Suppressor macrophage (primary cell): ENCODE measurements at regions not wholly inside any gene's neighbourhood (a gene's known extent, or its start where the extent isn't known, plus 50 kb on each side); places are given as distances from the start of the nearest gene placed in this dataset.
A peak's percentile ranks its signal among the peaks of the same experiment; 100 is the strongest.
"Not testable (repeated sequence)": the region's sequence is repeated elsewhere in the genome, so short reads cannot be mapped to it uniquely, and the experiment has no call there.

ENCODE experiments used
- DNase-seq, 4 experiments: peaks; one replicate each; pipeline ENCODE4 v3.0.0-alpha.2; 2020 to 2022

- DNase-seq: no peak
Observed at GRCh38 chr12:91785655-91786498, 359.8 kb downstream of the BTG1 start.

- no peak for DNase-seq
Observed at GRCh38 chr12:91781114-91781513, 364.5 kb downstream of the BTG1 start.

- peak; percentile 61 to 88 (median 72) for DNase-seq
Observed at GRCh38 chr12:91778938-91779400, 366.7 kb downstream of the BTG1 start.

- DNase-seq: peak; percentile 23 to 62 (median 48)
Observed at GRCh38 chr12:91778091-91778832, 367.4 kb downstream of the BTG1 start.

GRCh38 chr12:91777268-91777992, 368.2 kb downstream of the BTG1 start:
- no peak for DNase-seq

- DNase-seq: no peak
Observed at GRCh38 chr12:91774434-91774921, 371.2 kb downstream of the BTG1 start.

GRCh38 chr12:91773749-91774429, 371.8 kb downstream of the BTG1 start:
- DNase-seq: no peak

GRCh38 chr12:91772411-91772810, 373.2 kb downstream of the BTG1 start:
- DNase-seq: no peak

- no peak for DNase-seq
Observed at GRCh38 chr12:91769736-91770135, 375.9 kb downstream of the BTG1 start.

- DNase-seq: no peak
Observed at GRCh38 chr12:91767237-91767636, 378.4 kb downstream of the BTG1 start.

- no peak for DNase-seq
Observed at GRCh38 chr12:91766454-91766853, 379.2 kb downstream of the BTG1 start.

GRCh38 chr12:91763654-91764370, 381.8 kb downstream of the BTG1 start:
- no peak for DNase-seq

- DNase-seq: no peak
Observed at GRCh38 chr12:91753649-91754048, 392.0 kb downstream of the BTG1 start.

- peak in 2 of 4 experiments; percentile 1 to 2 for DNase-seq
Observed at GRCh38 chr12:91746976-91747375, 398.7 kb downstream of the BTG1 start.

- DNase-seq: no peak
Observed at GRCh38 chr12:91744597-91744996, 401.0 kb downstream of the BTG1 start.

- no peak for DNase-seq
Observed at GRCh38 chr12:91743704-91744321, 401.8 kb downstream of the BTG1 start.

- DNase-seq: no peak
Observed at GRCh38 chr12:91743280-91743679, 402.4 kb downstream of the BTG1 start.

- DNase-seq: no peak
Observed at GRCh38 chr12:91741932-91742331, 403.7 kb downstream of the BTG1 start.

GRCh38 chr12:91733846-91734245, 411.8 kb downstream of the BTG1 start:
- DNase-seq: not testable (repeated sequence)

- DNase-seq: no peak
Observed at GRCh38 chr12:91732086-91732485, 413.6 kb downstream of the BTG1 start.

- no peak for DNase-seq
Observed at GRCh38 chr12:91729543-91729942, 416.1 kb downstream of the BTG1 start.
